Caco-2 (cell line): ENCODE measurements at regions not wholly inside any gene's neighbourhood (a gene's known extent, or its start where the extent isn't known, plus 50 kb on each side); places are given as distances from the start of the nearest gene placed in this dataset.

Source experiments
- BruUV-seq: library from RNA; stranded (reverse); fragments of 400-500 nt; replicated peaks from 2 replicates; lab custom pipeline; 2021; lab: Mats Ljungman, UMichigan
- CTCF ChIA-PET: fragments of 300-600 bp; sonication (Branson Sonifier 250); formaldehyde crosslinking; loops from one replicate; lab custom pipeline; 2022; ENCODE audit warnings: antibody characterized with exemption; lab: Charles Lee
- POLR2A ChIA-PET: fragments of 300-600 bp; sonication (Branson Sonifier 250); formaldehyde crosslinking; loops from one replicate; lab custom pipeline; 2022; ENCODE audit warnings: antibody characterized with exemption; lab: Charles Lee
- DNase-seq, 2 experiments: peaks; one replicate each; pipeline versions ENCODE4 v3.0.0 to v3.0.0-alpha.2; 2020 to 2022
- H3K27me3 ChIP-seq: replicated peaks from 2 replicates; pipeline ENCODE4 v1.6.0; 2011; ENCODE audit warnings: low read length; ENCODE audit not compliant: control insufficient read depth, insufficient read depth
- H3K36me3 ChIP-seq: 2 replicates; pipeline ENCODE4 v1.5.1; 2011; ENCODE audit warnings: low read length; ENCODE audit not compliant: control insufficient read depth, insufficient read depth
- H3K4me1 ChIP-seq: fragments of 250-450 bp; sonication (Bioruptor Pico); 2 replicates; pipeline ENCODE4 v1.5.1; 2020; ENCODE audit warnings: mild to moderate bottlenecking
- H3K4me3 ChIP-seq: 2 replicates; pipeline ENCODE4 v1.5.1; 2011; ENCODE audit warnings: low read depth, mild to moderate bottlenecking, control low read depth, low read length
- H3K9me3 ChIP-seq: fragments of 250-450 bp; sonication (Bioruptor Pico); 2 replicates; pipeline ENCODE4 v1.5.1; 2020; ENCODE audit warnings: mild to moderate bottlenecking, moderate library complexity
- H3K27ac Mint-ChIP-seq: one replicate; pipeline ENCODE4 v1.8.0; 2022; ENCODE audit warnings: mixed read lengths; ENCODE audit not compliant: unreplicated experiment
- H3K27me3 Mint-ChIP-seq: one replicate; pipeline ENCODE4 v1.8.0; 2022; ENCODE audit warnings: mixed read lengths; ENCODE audit not compliant: insufficient read depth, unreplicated experiment
- H3K36me3 Mint-ChIP-seq: one replicate; pipeline ENCODE4 v1.8.0; 2022; ENCODE audit warnings: mild to moderate bottlenecking, mixed read lengths; ENCODE audit not compliant: insufficient read depth, unreplicated experiment
- H3K4me1 Mint-ChIP-seq: one replicate; pipeline ENCODE4 v1.8.0; 2022; ENCODE audit warnings: low read depth, mixed read lengths; ENCODE audit not compliant: unreplicated experiment
- H3K4me3 Mint-ChIP-seq: one replicate; pipeline ENCODE4 v1.8.0; 2022; ENCODE audit warnings: mild to moderate bottlenecking, moderate library complexity, mixed read lengths; ENCODE audit not compliant: unreplicated experiment
- H3K9me3 Mint-ChIP-seq: one replicate; pipeline ENCODE4 v1.8.0; 2022; ENCODE audit warnings: mixed read lengths; ENCODE audit not compliant: unreplicated experiment
- intact Hi-C: fragments of 100-400 bp; cut with micrococcal nuclease; formaldehyde crosslinking; loops from one replicate; pipeline ENCODE4 v1.10.0; 2022; ENCODE audit not compliant: unreplicated experiment
- TF ChIP-seq, protein P1 (sequence below), 2 experiments: fragments of 200-600 bp in 1 of 2; IDR thresholded peaks; 1 replicate in 1 of 2; 2 replicates in 1 of 2; pipeline versions ENCODE4 v1.5.1 to v1.8.0; 2011 to 2022; ENCODE audit warnings: antibody characterized with exemption in 1 of 2, control low read depth in 1 of 2, inconsistent platforms in 1 of 2, low read depth in 1 of 2, low read length in 1 of 2, mild to moderate bottlenecking in 1 of 2, moderate library complexity in 1 of 2; ENCODE audit not compliant: insufficient read depth in 1 of 2, severe bottlenecking in 1 of 2, unreplicated experiment in 1 of 2

DNA sequence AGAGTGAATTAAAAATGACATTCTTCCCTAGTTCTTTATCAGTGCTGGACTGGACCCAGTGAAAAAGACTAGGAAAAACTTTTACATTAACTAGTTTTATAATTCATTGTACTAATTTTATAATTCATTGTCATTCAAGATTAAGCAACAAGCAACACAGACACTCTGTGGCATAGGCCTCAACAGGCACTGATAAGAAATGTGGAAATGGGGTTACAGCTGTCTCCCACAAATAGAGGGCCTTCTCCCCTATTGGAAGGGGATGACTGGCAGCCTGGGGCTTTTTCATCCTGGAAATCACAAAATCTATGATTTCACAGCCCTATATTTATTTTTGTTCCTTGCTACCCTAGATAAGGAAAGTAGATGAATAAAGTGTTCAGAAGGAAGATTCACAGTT, 370.6 kb downstream of the GBE1 start:
- no TSS peak for BruUV-seq
- H3K9me3 ChIP-seq = no peaks in the 10 kb centered on the region
- intact Hi-C loops = no loop called here
- no peak overlapping the region for H3K27ac Mint-ChIP-seq
- H3K4me1 ChIP-seq = no peaks in the 10 kb centered on the region
- H3K4me1 Mint-ChIP-seq = peaks cover 13% of the 10 kb centered on the region
- H3K4me3 ChIP-seq = no peak overlapping the region
- H3K27me3 Mint-ChIP-seq = no peaks in the 10 kb centered on the region
- TF ChIP-seq, protein P1, sequence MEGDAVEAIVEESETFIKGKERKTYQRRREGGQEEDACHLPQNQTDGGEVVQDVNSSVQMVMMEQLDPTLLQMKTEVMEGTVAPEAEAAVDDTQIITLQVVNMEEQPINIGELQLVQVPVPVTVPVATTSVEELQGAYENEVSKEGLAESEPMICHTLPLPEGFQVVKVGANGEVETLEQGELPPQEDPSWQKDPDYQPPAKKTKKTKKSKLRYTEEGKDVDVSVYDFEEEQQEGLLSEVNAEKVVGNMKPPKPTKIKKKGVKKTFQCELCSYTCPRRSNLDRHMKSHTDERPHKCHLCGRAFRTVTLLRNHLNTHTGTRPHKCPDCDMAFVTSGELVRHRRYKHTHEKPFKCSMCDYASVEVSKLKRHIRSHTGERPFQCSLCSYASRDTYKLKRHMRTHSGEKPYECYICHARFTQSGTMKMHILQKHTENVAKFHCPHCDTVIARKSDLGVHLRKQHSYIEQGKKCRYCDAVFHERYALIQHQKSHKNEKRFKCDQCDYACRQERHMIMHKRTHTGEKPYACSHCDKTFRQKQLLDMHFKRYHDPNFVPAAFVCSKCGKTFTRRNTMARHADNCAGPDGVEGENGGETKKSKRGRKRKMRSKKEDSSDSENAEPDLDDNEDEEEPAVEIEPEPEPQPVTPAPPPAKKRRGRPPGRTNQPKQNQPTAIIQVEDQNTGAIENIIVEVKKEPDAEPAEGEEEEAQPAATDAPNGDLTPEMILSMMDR (IDR thresholded peaks at IDR 0.05; ENCODE audit: insufficient read depth in 1 of 2, low read depth in 1 of 2, low read length in 1 of 2, severe bottlenecking in 1 of 2, unreplicated experiment in 1 of 2) = no peak
- POLR2A ChIA-PET = no interaction called here
- no peaks in the 10 kb centered on the region for H3K36me3 Mint-ChIP-seq
- no peak overlapping the region for H3K4me3 Mint-ChIP-seq
- CTCF ChIA-PET = no interaction called here
- DNase-seq = no peak
- no peaks in the 10 kb centered on the region for H3K9me3 Mint-ChIP-seq
- no peaks in the 10 kb centered on the region for H3K36me3 ChIP-seq
- no peaks in the 10 kb centered on the region for H3K27me3 ChIP-seq

DNA sequence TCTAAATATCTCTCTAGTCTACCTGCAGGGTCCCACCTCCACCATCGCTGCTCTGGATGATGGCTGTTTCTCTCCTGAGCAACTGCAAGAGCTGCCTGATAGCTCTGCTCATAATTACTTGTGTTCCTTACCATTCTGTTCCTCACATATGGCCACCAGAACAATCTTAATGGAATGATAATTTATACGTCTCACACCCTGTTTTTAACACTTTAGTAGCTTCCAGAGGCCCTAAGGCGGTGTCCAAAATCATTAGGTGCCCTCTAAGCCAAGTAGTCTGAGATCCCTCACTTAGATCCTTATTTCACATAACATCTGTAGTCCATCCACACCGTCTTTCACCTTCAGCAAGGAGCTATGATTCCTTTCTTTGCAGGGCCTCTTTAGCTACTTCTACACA, 373.3 kb downstream of the GBE1 start:
- Mint-ChIP-seq H3K4me1 (peaks cover 14% of the 10 kb centered on the region), H3K9me3 (no peaks in the 10 kb centered on the region), H3K4me3 (no peak overlapping the region), H3K27ac (no peak overlapping the region), H3K27me3 (no peaks in the 10 kb centered on the region), H3K36me3 (no peaks in the 10 kb centered on the region)
- no peaks in the 10 kb centered on the region for H3K4me1 ChIP-seq
- no TSS peak for BruUV-seq
- no peak for DNase-seq
- intact Hi-C loops = no loop called here
- no peaks in the 10 kb centered on the region for H3K9me3 ChIP-seq
- no peaks in the 10 kb centered on the region for H3K27me3 ChIP-seq
- H3K36me3 ChIP-seq = no peaks in the 10 kb centered on the region
- CTCF ChIA-PET = no interaction called here
- TF ChIP-seq, protein P1 (IDR thresholded peaks at IDR 0.05; ENCODE audit: insufficient read depth in 1 of 2, low read depth in 1 of 2, low read length in 1 of 2, severe bottlenecking in 1 of 2, unreplicated experiment in 1 of 2) = no peak
- POLR2A ChIA-PET = no interaction called here
- no peak overlapping the region for H3K4me3 ChIP-seq

DNA sequence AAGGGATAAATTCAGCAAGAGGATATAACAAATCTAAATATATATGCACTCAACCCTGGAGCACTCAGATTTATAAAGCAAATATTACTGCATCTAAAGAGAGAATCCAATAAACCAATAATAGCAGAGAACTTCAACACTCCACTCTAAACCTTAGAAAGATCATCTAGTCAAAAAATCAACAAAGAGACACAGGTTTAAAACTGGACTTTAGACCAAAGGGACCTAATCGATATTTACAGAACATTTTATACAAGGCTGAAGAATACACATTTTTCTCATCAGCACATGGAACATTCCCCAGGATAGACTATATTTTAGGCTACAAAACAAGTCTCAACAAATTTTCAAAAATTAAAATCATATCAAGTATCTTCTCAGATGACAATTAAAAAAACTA, 379.0 kb downstream of the GBE1 start:
- ChIA-PET CTCF (no interaction called here), POLR2A (no interaction called here)
- H3K9me3 Mint-ChIP-seq = no peaks in the 10 kb centered on the region
- no peak overlapping the region for H3K4me3 ChIP-seq
- TF ChIP-seq, protein P1 (IDR thresholded peaks at IDR 0.05; ENCODE audit: insufficient read depth in 1 of 2, low read depth in 1 of 2, low read length in 1 of 2, severe bottlenecking in 1 of 2, unreplicated experiment in 1 of 2) = no peak
- no TSS peak for BruUV-seq
- intact Hi-C loops = no loop called here
- H3K4me3 Mint-ChIP-seq = no peak overlapping the region
- DNase-seq = no peak
- H3K27me3 ChIP-seq = no peaks in the 10 kb centered on the region
- H3K36me3 ChIP-seq = no peaks in the 10 kb centered on the region
- no peaks in the 10 kb centered on the region for H3K36me3 Mint-ChIP-seq
- no peaks in the 10 kb centered on the region for H3K27me3 Mint-ChIP-seq
- peaks cover 8% of the 10 kb centered on the region for H3K4me1 Mint-ChIP-seq
- no peaks in the 10 kb centered on the region for H3K9me3 ChIP-seq
- no peaks in the 10 kb centered on the region for H3K4me1 ChIP-seq
- no peak overlapping the region for H3K27ac Mint-ChIP-seq
